ENCODE measurements at regions not wholly inside any gene's neighbourhood (a gene's known extent, or its start where the extent isn't known, plus 50 kb on each side); places are given as distances from the start of the nearest gene placed in this dataset.

DNA sequence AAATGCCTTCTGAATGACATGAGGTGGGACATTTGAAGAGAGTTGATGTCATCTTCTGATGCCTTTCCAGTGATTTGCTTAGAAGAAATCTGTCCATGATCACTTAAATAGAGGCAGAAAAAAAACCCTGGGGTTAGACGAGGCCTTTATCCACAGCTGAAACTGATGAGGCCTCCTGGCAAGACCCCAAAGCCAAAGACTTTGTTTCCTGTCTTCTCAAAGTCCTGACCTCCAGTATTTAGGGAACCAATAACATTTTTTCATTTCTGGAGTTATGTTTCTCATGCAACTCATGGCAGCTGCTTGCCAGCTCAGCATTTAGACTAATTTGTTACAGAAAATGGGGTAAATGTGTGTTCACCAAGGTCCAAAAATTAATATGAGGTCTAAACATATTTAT lies 248.0 kb upstream of the PRDM1 start:
- DNase-seq = no peak

DNA sequence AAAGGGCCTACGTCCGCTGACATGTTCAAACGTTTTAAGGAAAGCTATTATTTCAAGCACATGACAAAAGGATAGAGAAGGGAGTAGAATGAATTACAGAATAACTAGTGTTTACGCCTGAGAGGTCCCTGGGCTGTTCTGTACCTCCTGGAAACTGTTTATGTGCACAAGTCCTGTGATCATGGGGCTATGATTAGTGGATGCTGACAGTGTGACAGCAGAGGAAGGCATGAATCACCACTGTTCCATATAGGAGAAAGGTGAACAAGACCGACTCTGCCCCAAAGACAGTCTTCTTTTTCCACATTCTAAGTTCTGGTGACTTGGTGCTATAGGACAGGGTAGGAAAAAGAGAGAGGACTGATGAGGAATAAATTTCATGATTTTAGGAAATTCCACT lies 249.2 kb upstream of the PRDM1 start:
- DNase-seq = no peak

DNA sequence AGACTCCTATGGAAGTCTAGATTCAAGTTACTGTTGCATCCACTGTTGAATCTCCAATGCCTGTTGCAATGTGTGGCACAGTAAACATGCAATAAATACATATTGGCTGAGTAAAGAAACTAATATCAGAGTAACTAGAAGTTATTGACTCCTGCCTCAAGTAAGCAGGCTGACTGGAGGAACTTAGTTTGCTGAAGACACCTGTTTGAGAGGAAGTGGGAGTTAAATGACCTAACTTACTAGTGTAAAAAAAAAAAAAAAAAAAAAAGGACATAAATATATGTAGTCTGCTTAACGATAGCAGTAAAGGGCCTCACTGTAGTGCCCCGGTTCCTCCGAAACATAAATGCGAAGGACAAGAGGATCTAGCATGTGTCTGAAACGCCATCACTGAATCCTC lies 249.8 kb upstream of the PRDM1 start:
- no peak for DNase-seq

DNA sequence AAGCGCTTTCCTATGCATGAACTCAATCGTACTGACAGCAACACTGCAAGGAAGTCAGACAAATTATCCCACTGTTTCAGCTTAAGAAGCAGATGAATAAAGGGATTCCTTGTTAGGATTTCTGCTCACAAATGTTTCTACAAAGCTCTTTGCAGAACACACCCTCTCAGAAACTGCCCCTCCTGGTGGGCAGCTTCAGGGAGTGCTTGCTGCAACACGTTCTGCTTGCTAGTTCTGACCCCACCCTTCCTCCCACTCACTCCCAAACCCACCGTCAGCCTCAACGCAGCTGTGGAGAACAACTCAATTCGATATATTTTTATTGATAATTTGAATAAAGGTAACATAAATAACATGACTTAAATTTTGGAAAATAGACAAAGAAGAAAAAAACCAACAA lies 250.8 kb upstream of the PRDM1 start:
- no peak for DNase-seq

DNA sequence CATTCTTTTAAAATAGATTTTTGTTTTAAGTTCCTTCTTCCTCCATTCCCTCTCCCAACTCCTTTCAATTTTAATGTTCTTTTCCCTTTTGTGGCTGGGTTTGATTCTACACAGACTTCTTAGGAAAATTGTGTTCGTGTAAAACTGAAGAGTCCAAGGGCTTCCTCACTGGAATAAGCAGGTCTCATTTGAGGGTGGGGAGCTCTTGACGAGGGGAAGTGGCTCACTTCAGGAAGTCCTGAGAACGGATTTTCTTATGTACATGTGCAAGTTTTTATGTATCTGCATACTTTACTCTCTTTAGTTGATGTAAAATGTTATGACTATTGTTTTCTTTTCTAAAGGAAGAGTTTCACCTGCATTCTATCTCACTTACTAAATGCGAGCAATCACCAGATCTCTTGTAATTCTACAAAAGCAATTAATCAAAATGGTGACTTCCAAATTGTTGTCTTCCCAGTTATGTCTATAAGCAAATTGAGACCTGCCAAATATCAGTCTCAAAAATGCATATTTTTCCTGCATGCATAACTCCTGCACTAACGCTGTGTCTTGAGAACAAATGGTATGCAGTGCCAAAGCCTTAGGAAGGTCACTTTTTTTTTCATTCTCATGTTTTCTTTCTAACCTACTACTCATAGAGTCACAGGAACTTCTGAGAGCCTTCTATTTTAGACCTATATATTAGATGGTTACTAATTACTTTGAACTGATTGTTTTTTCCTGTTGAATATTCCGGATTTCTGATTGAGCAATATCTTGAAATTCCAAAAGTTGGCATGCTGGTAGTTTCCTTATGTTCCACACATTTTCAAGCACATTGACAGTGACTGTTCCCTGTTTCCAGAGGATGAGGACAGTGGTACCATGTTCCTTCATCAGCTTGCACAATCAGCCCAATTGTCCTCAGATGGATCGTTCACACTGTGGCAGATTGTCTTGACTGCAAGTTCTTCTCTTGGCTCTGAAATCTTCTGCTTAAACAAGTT lies 251.9 kb upstream of the PRDM1 start:
- DNase-seq = no peak

DNA sequence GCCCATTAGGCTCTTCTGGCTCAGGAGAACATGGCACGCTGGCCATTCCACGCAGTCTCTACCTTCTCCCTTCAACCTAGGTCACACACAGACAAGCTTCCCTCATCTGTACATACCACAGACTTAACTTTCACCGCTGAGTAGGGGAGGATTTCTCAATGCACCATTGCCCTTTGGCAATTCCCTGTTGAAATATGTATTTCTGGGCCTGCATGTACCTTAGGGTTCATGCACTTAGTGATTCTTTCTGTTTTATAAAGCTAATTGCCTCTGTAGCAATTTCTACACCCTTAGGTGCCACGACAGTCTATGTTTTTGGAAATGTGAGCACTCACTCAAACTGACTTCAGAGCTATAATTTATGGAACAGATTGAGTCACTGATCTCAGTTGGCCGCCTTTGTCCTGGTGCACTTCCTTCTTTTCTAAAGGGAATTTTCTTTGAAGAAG lies 253.8 kb upstream of the PRDM1 start:
- DNase-seq = no peak

DNA sequence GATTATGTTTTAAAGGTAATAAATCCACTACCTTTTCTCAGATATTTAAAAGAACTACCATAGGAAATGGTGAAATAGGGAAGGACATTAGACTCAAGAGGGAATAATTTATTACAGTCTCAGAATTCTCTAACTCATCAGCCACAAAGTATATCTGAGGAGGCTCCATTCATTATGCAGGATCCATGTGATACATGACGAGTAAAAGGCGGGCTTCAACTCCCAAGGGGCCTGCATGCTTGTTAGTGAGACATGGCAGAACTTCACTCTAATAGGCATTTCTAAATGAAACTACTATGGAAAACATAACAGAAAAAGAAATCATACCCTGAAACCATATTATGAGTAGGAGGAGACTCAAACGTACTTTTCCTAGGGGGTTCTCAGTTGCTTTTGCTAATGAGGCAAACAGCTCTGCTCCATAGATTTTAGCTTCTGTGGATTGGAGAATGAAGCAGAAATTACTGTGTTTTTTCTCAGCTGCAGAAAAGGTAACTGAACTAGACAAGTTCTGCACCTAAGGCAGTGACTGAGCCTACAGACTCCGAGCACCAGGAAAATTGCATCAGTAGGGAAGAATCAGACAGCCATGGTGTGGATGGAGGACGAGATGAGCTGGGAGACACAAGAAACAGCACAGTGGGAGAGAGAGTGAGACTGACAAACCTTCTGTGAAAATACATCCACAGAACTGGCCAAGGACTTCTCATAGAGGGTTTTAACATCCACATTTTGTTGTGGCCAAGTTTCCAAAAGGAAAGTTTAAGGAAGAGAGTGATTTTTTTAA lies 254.6 kb upstream of the PRDM1 start:
- DNase-seq = no peak

DNA sequence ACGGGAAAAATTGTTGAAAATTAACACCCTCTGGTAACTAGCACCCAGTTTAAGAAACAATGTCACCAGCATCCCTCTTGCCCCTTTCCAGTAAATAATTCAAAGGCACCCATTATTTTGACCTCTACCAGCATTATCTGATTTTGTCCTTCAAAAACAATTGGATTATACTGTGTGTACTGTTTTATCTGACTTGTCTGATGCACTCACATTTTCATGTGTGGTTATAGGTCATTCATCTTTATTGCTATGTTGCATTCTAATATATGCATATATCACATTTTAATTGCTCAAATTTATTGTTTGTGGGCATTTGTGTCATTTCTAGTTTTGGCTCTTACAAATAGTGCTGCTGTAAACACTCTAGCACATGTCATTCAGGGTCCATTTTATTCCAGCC lies 260.9 kb upstream of the PRDM1 start:
- DNase-seq = no peak

DNA sequence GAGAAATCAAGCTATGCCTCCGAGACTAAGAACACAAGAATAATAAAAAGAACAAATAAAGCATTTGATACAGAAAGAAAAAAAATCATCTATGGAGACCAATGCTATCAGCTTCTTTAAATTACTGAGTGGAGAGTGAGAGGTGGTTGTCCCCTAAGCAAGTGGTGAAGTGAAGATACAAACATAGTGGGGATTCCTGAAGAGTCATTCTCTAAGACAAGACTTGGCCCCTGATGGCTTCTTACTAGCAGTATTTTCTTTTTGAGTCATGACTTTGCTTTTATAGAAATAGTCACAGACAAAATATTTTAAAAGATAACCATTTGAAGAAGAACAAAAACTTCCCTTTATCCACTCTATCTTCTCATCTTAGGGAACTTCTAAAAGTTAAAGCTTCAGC lies 261.4 kb upstream of the PRDM1 start:
- no peak for DNase-seq

DNA sequence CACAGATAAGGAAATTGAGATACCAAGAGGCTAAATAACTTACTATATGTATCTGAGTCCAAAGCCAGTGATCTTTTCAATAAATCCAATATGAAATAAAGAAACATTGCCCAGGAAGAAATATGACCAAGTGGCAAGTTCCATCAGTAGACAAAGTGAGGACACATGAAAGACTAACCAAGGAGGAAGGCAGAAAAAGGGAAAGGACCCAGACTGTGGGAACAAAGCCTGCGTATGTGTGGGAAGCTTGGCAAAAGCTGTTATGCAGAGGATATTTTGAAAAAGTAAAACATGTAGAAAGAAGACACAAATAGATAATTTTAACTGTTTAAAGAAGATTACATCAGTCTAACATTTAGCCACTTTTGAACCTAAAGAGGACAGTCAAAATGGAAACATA lies 264.4 kb upstream of the PRDM1 start:
- no peak for DNase-seq

DNA sequence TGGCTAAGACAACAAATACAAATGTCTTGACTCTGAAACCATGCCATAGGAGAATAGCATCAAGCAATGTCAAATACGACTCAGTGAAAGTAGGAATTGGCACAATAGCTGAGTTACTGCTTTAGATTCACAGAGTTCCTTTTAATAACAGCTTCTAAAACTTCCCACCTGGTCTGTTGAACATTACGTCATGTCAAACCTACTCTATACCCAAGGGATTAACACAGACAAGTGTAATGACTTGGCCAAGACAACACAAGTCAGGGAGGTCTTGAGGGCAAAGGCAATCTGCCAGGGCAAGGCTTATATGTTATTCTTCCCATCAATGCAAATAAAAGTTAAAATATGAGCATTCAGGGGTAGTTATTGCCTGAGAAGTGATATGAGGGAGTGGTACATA lies 265.1 kb upstream of the PRDM1 start:
- no peak for DNase-seq

DNA sequence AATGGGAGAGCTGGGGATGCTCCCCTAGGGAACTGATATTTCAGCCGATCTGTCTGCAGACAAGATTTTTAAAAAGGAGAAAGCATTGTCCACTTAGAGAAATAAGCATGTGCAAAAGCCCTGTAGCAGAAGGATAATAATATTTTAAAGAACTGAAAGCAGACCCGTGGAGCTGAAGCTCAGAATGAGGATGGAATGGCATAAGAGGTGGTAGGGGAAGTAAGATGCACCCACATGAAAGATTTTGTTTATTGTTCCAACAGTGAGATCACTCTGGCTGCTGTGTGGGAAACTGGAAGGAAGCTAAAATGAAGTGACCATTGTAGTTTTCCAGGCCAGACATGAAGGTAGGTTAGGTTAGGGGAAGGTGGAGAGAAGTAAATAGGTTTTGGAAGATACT lies 266.4 kb upstream of the PRDM1 start:
- DNase-seq = no peak

DNA sequence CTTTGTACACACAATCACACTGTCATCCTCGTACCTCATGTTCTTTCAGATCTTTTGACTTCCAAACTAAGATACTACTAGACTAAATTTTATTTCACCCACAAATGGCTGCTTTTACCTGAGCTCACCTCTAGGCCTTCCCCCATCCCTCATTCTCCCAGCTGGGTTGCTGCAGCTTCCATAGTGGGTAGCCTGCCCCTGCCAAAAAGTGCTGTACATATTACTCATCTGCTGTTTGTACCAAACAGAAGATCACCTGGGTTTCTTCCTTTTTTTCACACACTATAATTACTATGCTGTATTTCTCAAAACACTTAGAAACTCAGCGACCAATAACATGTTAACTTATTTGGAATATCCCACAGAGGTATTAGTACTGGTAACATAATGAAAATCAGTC lies 267.6 kb upstream of the PRDM1 start:
- DNase-seq = no peak

DNA sequence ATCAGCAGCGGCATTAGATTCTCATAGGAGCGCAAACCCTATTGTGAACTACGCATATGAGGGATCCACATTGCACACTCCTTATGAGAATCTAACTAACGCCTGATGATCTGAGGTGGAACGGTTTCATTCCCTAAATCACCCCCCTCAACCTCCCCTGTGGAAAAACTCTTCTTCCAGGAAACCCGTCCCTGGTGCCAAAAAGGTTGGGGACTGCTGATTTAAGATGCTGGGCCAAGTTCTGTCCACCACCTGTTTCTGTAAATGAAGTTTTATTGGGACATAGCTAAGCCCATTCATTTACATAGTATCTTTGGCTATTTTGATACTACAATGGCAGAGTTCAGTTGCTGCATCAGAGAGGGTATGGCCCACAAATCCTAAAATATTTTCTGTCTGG lies 268.2 kb upstream of the PRDM1 start:
- DNase-seq = no peak

DNA sequence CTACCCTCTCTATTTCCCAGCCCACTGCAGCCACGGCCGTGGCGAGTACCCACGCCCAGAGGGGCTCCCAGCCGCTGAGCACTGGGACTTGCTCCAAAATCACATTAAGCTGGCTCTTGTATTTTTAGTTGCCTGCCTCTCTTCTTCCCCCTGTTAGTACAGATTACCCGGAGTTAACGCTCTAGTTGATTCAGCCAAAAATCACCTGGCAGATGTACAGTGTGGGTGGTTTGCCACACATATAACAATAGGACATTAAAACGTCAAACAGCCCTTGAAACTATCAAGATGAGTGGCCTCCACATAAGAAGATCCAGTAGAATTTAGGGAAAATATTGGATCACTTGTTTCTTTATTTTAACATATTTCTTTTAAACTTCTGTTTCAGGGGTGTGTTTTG lies 268.8 kb upstream of the PRDM1 start:
- DNase-seq = no peak

DNA sequence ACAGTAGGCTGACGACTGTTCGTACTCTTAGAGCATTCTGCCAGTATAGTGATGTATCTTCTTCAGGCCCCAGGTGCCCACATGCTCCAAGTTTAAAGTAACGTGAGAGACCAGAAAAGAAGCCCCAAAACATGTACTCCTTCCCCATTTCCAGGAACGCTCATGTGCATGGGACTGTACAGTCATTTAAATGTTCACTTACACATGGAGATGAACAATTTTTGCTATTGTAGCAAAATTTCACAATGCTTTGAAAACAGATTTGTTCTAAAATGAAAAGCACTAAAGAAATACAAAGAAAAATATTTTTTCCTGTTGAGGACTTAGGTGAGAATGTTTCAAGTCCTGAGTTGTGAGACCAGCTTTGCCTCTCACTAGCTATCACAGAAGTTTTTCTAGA lies 269.3 kb upstream of the PRDM1 start:
- no peak for DNase-seq

DNA sequence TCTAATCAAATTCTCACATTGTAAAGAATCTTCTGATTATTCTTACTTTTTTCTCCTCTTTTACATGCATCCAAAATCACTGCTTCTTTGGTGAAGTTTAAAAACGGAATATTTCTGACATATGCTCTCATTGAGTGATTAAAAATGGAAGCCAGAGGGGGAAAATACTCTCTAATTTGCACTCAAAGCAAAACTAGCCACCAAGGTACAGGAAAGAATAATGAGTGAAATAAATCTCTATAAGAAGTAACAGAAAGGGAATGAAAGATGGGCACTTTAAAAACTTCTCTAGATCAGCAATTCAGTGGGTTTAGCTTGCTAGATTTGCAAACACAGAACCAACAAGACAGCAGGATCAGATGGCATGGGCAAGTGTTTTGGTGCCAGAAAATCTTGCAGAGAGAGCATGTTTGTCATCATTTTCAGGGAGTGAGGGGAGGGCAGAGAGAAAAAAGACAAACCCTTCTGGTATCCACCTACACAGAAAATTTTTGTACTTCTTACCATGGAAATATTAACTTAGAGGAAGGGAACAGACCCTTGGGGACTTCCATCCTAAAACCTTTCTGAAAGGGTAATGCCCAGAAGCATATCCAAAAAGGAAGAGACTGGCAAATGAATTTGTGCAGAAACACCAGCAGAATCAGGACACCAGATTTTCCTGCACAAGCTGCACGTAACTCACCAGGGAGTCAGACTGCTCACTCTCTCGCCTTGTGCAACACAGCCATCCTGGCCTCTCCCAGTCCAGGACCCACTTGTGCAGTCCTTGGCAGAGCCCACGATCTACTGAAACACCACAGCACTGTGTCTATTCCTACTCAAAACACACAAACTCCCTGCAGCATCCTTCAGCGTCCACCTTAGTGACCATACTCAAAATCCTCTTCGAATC lies 270.2 kb upstream of the PRDM1 start:
- no peak for DNase-seq

DNA sequence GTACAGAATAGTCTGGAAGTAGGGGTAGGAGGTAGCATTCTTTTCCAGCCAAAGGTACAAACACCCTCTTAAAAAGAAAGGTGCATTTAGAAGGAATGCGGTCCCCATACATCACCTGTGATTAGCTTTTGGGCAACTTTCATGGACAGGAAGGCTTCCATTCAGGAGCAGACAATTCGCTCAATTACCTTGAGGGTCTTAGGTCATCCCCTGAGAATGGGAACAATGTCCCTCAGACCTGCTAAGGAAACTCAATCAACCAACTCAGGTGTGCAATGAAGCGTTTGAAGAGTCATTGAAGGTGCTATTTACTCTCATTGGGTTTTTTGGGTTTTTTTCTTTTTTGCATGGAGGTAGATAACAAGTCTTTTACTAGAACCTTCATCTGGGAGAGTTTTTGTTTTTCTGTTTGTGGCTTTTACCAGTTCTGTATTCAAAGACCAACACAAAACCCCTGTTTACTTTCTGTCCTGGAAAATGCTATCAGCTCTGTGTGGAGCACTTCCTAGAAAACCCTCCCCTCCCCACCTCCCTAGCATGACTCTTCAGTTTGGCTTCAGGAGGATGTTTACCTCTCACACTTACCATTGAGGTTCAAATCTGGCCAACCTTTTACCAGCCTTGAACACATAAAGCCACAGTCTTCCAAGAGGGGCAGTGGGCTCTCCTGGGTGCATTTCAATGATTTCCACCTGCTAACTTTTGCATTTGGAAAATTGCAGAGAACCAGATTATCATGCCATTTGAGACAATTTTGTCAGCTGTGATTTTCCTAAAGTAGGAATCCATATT lies 271.2 kb upstream of the PRDM1 start:
- no peak for DNase-seq

DNA sequence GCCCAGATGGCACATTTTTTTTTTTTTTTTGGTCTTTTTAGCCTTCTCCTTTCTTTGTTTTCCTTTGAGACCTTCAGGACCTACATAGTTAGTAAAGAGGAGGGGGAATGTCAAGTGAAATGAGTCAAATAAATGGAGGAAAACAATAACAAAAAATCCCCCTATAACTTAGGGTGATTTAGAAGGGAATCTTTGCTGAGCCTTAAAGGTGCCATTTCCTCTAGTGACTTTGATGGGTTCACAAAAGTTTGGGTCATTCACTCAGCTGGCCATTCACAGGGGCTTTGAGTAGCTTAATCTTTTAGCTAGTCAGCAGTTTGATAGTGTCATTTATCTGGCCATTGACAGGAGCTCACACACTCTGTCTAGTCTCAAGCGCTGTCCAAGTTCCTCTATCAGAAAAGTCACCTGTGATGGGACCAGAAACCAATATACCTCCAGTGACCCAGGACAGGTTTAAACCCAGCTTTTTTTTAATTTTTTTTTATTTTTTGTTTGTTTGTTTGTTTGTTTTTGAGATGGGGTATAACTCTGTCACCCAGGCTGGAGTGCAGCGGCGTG lies 275.1 kb upstream of the PRDM1 start:
- DNase-seq = no peak

DNA sequence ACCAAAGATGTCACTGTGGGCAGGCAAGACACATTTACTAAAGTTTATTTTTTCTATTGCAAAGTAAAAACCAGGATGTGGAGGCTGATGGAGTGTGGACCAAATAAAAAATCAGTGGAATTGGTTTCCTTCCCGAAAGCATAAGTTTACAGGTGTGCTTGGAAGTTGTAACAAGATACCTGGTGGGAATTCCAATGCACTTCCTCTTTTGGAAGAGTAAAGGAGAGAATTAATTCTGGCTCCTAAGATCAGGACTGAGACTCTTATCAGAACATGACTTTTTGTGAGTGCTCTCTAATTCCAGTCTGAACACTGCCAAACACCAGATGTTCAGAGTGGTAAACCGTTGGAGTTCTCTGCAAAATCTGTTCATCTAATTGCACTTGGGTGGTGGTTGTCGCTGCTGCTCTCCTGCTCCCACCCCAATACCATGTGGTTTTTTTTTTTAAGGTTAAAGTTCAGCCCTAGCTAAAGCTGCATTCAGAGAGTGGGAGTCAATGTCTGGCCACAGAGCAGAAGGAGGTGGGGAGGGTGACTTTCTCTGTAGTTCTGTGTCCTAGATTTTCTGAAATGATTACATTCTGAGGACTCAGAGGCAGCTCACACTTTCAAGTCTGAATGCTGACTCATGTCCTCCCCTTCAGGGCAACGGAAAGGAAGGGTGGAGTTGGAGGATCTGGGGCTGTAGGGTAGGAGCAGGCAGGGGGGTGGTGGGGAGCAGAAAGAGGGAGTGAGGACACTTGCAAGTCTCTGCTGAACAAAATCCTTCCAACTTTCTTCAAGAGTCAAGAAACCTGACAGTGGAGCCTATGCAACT lies 275.8 kb upstream of the PRDM1 start:
- no peak for DNase-seq

DNA sequence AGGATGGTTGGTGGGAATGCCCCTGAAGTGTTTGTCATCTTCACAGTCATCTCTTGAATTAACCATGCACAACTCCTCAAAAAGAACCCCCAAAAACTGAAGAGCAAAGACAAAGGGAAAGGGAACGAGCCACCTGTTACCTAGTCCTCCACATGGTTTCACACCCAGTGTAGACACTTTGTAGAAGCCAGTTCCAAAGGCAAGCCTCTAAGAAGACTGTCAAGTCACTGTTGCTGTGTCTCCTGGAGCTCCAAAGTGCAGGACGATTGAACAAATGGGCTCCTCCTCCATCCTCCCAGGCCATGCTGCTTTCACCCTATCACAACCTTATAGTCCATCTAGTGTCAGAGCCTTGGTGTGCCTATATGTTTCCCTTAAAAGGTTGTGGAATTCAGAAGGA lies 277.6 kb upstream of the PRDM1 start:
- no peak for DNase-seq

All from SHP77 (cell line).